ENCODE measurements at regions not wholly inside any gene's neighbourhood (a gene's known extent, or its start where the extent isn't known, plus 50 kb on each side); places are given as distances from the start of the nearest gene placed in this dataset.

- DNase-seq (peak; percentile 21), ATAC-seq (no peak)
- no peak overlapping the region for H3K4me2 ChIP-seq (ENCODE audit: low read length)
- H3F3A ChIP-seq (ENCODE audit: low read length, unreplicated experiment) = peaks cover 5% of the 10 kb centered on the region
- no peak overlapping the region for H3K4me3 ChIP-seq (ENCODE audit: low read length)
- BruUV-seq (replicated peaks) = no TSS peak
- H4K20me1 ChIP-seq (ENCODE audit: low read length) = no peaks in the 10 kb centered on the region
- CTCF ChIA-PET = no interaction called here
- no peaks in the 10 kb centered on the region for H3K27me3 ChIP-seq (ENCODE audit: low read length)
- no peaks in the 10 kb centered on the region for H3K79me2 ChIP-seq (ENCODE audit: low read length)
- peaks cover 16% of the 10 kb centered on the region for H3K4me1 ChIP-seq (ENCODE audit: insufficient read depth, low read length)
- no peaks in the 10 kb centered on the region for H3K9me3 ChIP-seq (ENCODE audit: low read length)
- intact Hi-C loops (cut with micrococcal nuclease) = loop anchor here (10.0 kb wide), 1 partner anchor 155 kb away; no protein-coding TSS in a partner anchor
- H3K27ac ChIP-seq (ENCODE audit: low read length) = no peak overlapping the region
- no peak overlapping the region for H2AFZ ChIP-seq (ENCODE audit: low read length)
- H3K9ac ChIP-seq (ENCODE audit: low read length) = no peak overlapping the region
- no peaks in the 10 kb centered on the region for H3K36me3 ChIP-seq (ENCODE audit: low read depth, low read length)
- TF ChIP-seq EZH2phosphoT487 (IDR thresholded peaks at IDR 0.05; ENCODE audit: borderline replicate concordance, low read length) = no peak
- no peak for TF ChIP-seq EZH2 (IDR thresholded peaks at IDR 0.05; ENCODE audit: low read length, unreplicated experiment)
- no peak for TF ChIP-seq CTCF (conservative IDR thresholded peaks at IDR 0.05; ENCODE audit: low read depth, low read length)
- H3K9me2 ChIP-seq (replicated peaks; ENCODE audit: low read length) = no peaks in the 10 kb centered on the region
- POLR2A ChIA-PET (ENCODE audit: unreplicated experiment) = no interaction called here
These were observed 105.3 kb downstream of the DISP1 start for GRCh38 chr1:222920169-222920568.

- Histone ChIP-seq H3K4me3 (ENCODE audit: low read length) (no peak overlapping the region), H3K79me2 (ENCODE audit: low read length) (no peaks in the 10 kb centered on the region), H3K9me3 (ENCODE audit: low read length) (no peaks in the 10 kb centered on the region), H3K9me2 (replicated peaks; ENCODE audit: low read length) (no peaks in the 10 kb centered on the region), H3K36me3 (ENCODE audit: low read depth, low read length) (no peaks in the 10 kb centered on the region), H3K27me3 (ENCODE audit: low read length) (no peaks in the 10 kb centered on the region), H3K9ac (ENCODE audit: low read length) (no peak overlapping the region), H3K27ac (ENCODE audit: low read length) (no peak overlapping the region), H2AFZ (ENCODE audit: low read length) (no peak overlapping the region), H3K4me2 (ENCODE audit: low read length) (no peak overlapping the region), H3K4me1 (ENCODE audit: insufficient read depth, low read length) (peaks cover 7% of the 10 kb centered on the region; the same call in 1 of the 2 replicates), H4K20me1 (ENCODE audit: low read length) (no peaks in the 10 kb centered on the region), H3F3A (ENCODE audit: low read length, unreplicated experiment) (no peaks in the 10 kb centered on the region)
- CTCF ChIA-PET = no interaction called here
- ATAC-seq (no peak), DNase-seq (no peak)
- intact Hi-C loops (cut with micrococcal nuclease) = loop anchor here (10.0 kb wide), 1 partner anchor 153 kb away; no protein-coding TSS in a partner anchor
- no peak for TF ChIP-seq EZH2phosphoT487 (IDR thresholded peaks at IDR 0.05; ENCODE audit: borderline replicate concordance, low read length)
- BruUV-seq (replicated peaks) = no TSS peak
- POLR2A ChIA-PET (ENCODE audit: unreplicated experiment) = no interaction called here
These were observed 107.1 kb downstream of the DISP1 start for GRCh38 chr1:222921945-222922344.

GRCh38 chr1:222923506-222923905 lies 108.7 kb downstream of the DISP1 start:
- Histone ChIP-seq H3K9ac (ENCODE audit: low read length) (no peak overlapping the region), H3F3A (ENCODE audit: low read length, unreplicated experiment) (no peaks in the 10 kb centered on the region), H3K9me2 (replicated peaks; ENCODE audit: low read length) (no peaks in the 10 kb centered on the region), H4K20me1 (ENCODE audit: low read length) (no peaks in the 10 kb centered on the region), H3K79me2 (ENCODE audit: low read length) (no peaks in the 10 kb centered on the region), H3K4me3 (ENCODE audit: low read length) (no peak overlapping the region), H2AFZ (ENCODE audit: low read length) (no peak overlapping the region), H3K9me3 (ENCODE audit: low read length) (no peaks in the 10 kb centered on the region), H3K4me2 (ENCODE audit: low read length) (no peak overlapping the region), H3K27ac (ENCODE audit: low read length) (no peak overlapping the region), H3K36me3 (ENCODE audit: low read depth, low read length) (no peaks in the 10 kb centered on the region), H3K4me1 (ENCODE audit: insufficient read depth, low read length) (peaks cover 10% of the 10 kb centered on the region; the same call in 1 of the 2 replicates), H3K27me3 (ENCODE audit: low read length) (no peaks in the 10 kb centered on the region)
- ATAC-seq (no peak), DNase-seq (no peak)
- ChIA-PET POLR2A (ENCODE audit: unreplicated experiment) (no interaction called here), CTCF (no interaction called here)
- intact Hi-C loops (cut with micrococcal nuclease) = loop anchor here (10.0 kb wide), 1 partner anchor 151 kb away; no protein-coding TSS in a partner anchor
- BruUV-seq (replicated peaks) = no TSS peak
- no peak for TF ChIP-seq CTCF (conservative IDR thresholded peaks at IDR 0.05; ENCODE audit: low read depth, low read length)
- TF ChIP-seq EZH2 (IDR thresholded peaks at IDR 0.05; ENCODE audit: low read length, unreplicated experiment) = no peak
- TF ChIP-seq EZH2phosphoT487 (IDR thresholded peaks at IDR 0.05; ENCODE audit: borderline replicate concordance, low read length) = no peak

Data from PC-3 (cell line).